ENCODE measurements at regions not wholly inside any gene's neighbourhood (a gene's known extent, or its start where the extent isn't known, plus 50 kb on each side); places are given as distances from the start of the nearest gene placed in this dataset.
A peak's percentile ranks its signal among the peaks of the same experiment; 100 is the strongest.
"Not testable (repeated sequence)": the region's sequence is repeated elsewhere in the genome, so short reads cannot be mapped to it uniquely, and the experiment has no call there.

DNA sequence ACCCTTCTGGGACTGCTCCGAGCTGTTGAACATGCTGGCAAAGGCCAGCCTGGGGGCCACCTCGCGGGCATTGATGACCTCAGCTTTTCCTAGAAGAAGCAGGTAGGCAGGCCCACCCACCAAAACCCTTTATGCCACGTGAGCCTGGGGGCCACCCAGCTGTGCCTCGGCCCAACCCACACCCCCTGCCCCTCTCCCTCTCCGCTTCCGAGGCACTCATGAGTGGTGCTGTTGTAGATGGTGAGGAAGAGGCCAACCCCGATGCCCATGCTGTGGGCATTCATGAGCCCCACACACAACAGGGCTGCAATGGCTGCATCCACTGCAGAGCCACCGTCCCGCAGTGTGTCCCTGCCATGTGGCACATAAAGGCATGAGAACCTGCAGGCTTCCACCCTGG lies 118.6 kb upstream of the DGCR6 start:
- H3K4me1 Mint-ChIP-seq, H3K27ac Mint-ChIP-seq, H3K9me3 Mint-ChIP-seq, H3K4me3 Mint-ChIP-seq, H3K27me3 Mint-ChIP-seq, CTCF ChIA-PET, H3K36me3 Mint-ChIP-seq: not testable (repeated sequence)
- peak; percentile 10 for DNase-seq

DNA sequence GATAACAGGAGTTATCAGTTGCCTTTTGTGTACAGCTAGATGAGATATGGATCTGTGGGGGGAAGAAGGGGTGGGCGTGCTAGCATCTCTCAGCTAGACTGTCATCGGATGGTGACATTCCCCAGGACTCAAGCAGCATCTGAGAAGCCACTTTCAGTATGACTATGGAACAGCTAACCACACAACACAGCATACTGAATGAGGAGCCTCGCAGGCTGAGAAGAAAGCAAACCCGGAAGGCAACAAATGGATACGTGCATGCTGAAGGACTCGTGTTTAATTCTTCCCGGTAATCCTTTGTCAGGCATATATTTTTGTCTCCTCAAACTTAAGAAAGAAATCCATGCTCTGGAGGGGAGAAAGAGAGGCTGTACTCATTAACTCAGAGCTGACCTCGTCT lies 95.7 kb upstream of the DGCR6 start:
- H3K27me3 Mint-ChIP-seq, H3K4me1 Mint-ChIP-seq, H3K36me3 Mint-ChIP-seq, DNase-seq, H3K9me3 Mint-ChIP-seq, H3K4me3 Mint-ChIP-seq, CTCF ChIA-PET, H3K27ac Mint-ChIP-seq: not testable (repeated sequence)

- H3K4me1 Mint-ChIP-seq, CTCF ChIA-PET, DNase-seq, H3K27me3 Mint-ChIP-seq, H3K36me3 Mint-ChIP-seq, H3K9me3 Mint-ChIP-seq, H3K4me3 Mint-ChIP-seq, H3K27ac Mint-ChIP-seq: not testable (repeated sequence)
Measured at GRCh38 chr22:18819064-18819463, 87.1 kb upstream of the DGCR6 start.

All from activated naive CD4-positive, alpha-beta T cell treated with anti-CD3 and anti-CD28 coated beads, Interleukin-2, amount 10 ng/mL, durations not matched to agents 7 days and 5 days (primary cell).